ENCODE measurements at regions not wholly inside any gene's neighbourhood (a gene's known extent, or its start where the extent isn't known, plus 50 kb on each side); places are given as distances from the start of the nearest gene placed in this dataset.

DNA sequence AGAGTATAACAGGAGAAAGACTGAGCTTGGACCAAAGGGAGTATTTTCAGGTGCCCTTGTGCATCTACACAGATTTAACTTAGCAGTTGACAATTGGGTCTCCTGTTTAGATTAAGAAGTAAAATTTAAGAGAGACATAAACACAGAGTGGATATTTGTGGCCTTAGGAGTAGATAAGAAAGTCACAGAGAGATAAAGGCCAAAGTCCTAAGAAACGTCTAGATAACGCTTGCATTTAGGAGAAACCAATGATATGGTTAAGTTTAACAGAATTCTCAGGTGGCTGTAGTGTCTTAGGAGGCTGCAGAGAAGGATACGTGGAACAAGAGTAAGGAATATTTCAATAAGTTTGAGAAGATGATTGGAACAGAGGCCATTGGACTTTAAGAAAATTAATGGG, 155.0 kb upstream of the DAB2 start:
- TF ChIP-seq CTCF (conservative IDR thresholded peaks at IDR 0.05) (no peak), ZFX (IDR thresholded peaks at IDR 0.05) (no peak)
